Upper lobe of right lung (tissue), 1 donor: ENCODE measurements at regions not wholly inside any gene's neighbourhood (a gene's known extent, or its start where the extent isn't known, plus 50 kb on each side); places are given as distances from the start of the nearest gene placed in this dataset.

Experiments
- ATAC-seq: fragments of 200-7000 bp; cut with Tn5 transposase; one replicate; pipeline ENCODE4 v1.9.1; 2020; ENCODE audit warnings: mild to moderate bottlenecking, moderate library complexity
- DNase-seq: peaks from one replicate; pipeline ENCODE4 v3.0.0-alpha.2; 2020
- H3K27ac ChIP-seq: fragments of 200-600 bp; one replicate; pipeline ENCODE4 v1.8.0; 2022
- H3K27me3 ChIP-seq: fragments of 200-600 bp; one replicate; pipeline ENCODE4 v1.8.0; 2022; ENCODE audit warnings: mild to moderate bottlenecking
- H3K36me3 ChIP-seq: fragments of 200-600 bp; one replicate; pipeline ENCODE4 v1.8.0; 2022
- H3K4me1 ChIP-seq: fragments of 200-600 bp; one replicate; pipeline ENCODE4 v1.8.0; 2022
- H3K4me3 ChIP-seq: fragments of 200-600 bp; one replicate; pipeline ENCODE4 v1.8.0; 2022; ENCODE audit warnings: mild to moderate bottlenecking
- H3K9me3 ChIP-seq: fragments of 200-600 bp; one replicate; pipeline ENCODE4 v1.8.0; 2022
- intact Hi-C: fragments of 100-400 bp; cut with DNase I; formaldehyde crosslinking; loops from one replicate; pipeline ENCODE4 v1.11.0; 2022
- TF ChIP-seq, protein P1 (sequence below): fragments of 200-600 bp; IDR thresholded peaks from one replicate; pipeline ENCODE4 v1.8.0; 2022; ENCODE audit warnings: antibody characterized with exemption
- donor health status: DM: no; HTN: yes; CAD: no; lungs with severe emphysema.

- TF ChIP-seq, protein P1, sequence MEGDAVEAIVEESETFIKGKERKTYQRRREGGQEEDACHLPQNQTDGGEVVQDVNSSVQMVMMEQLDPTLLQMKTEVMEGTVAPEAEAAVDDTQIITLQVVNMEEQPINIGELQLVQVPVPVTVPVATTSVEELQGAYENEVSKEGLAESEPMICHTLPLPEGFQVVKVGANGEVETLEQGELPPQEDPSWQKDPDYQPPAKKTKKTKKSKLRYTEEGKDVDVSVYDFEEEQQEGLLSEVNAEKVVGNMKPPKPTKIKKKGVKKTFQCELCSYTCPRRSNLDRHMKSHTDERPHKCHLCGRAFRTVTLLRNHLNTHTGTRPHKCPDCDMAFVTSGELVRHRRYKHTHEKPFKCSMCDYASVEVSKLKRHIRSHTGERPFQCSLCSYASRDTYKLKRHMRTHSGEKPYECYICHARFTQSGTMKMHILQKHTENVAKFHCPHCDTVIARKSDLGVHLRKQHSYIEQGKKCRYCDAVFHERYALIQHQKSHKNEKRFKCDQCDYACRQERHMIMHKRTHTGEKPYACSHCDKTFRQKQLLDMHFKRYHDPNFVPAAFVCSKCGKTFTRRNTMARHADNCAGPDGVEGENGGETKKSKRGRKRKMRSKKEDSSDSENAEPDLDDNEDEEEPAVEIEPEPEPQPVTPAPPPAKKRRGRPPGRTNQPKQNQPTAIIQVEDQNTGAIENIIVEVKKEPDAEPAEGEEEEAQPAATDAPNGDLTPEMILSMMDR: no peak
- no peak overlapping the region for H3K27ac ChIP-seq
- no peaks in the 10 kb centered on the region for H3K9me3 ChIP-seq
- no peak overlapping the region for H3K4me3 ChIP-seq
- no peaks in the 10 kb centered on the region for H3K36me3 ChIP-seq
- no peak for DNase-seq
- no peak for ATAC-seq
- intact Hi-C loops: no loop called here
- peaks cover 33% of the 10 kb centered on the region for H3K4me1 ChIP-seq
- H3K27me3 ChIP-seq: peaks cover 5% of the 10 kb centered on the region
Observed at GRCh38 chr7:25844102-25844870, 307.7 kb upstream of the NFE2L3 start.

DNA sequence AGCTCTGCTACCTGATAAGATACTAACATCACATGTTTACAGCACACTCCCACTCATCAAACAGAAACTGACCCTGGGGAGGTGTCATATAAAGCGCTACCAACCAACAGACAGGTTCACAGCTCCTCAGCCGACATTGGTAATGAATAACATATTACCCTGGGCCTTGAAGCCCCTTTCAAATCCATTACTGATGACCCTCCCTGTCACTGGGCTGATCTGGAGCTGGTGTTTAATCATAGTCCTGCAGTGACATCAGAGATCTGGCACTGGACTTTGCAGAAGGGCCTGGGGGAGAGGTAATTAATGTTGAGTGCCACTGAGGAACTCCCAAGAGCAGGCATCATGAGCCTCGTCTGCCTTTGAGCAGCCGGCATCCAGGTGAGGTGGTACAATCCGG, 306.5 kb upstream of the NFE2L3 start:
- no peak for DNase-seq
- no peaks in the 10 kb centered on the region for H3K9me3 ChIP-seq
- H3K4me3 ChIP-seq: no peak overlapping the region
- H3K36me3 ChIP-seq: no peaks in the 10 kb centered on the region
- H3K27ac ChIP-seq: no peak overlapping the region
- H3K27me3 ChIP-seq: peaks cover 12% of the 10 kb centered on the region
- intact Hi-C loops: no loop called here
- peaks cover 34% of the 10 kb centered on the region for H3K4me1 ChIP-seq
- TF ChIP-seq, protein P1: no peak
- ATAC-seq: no peak

DNA sequence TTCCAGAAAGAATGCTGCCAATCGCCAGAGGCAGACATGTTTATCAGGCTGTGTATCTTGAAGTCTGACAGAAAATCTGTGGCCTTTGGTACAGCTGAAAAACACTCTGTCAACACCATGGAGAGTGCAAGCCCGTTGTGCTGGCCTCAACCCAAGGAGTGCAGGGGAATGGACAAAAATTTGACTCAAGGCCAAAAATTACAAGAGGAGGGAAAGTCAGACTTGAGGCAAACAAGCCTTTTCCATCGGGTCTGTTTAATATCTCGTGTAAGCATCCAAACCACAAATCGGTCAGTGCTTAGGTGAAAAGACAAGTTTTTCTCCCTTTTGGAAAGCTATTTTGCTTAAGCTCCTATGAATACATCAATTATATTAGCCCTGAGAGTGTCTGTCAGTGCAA, 305.3 kb upstream of the NFE2L3 start:
- H3K36me3 ChIP-seq: no peaks in the 10 kb centered on the region
- ATAC-seq (peak; percentile 50), DNase-seq (no peak)
- peak overlapping the region; percentile 49 for H3K27ac ChIP-seq
- no peak overlapping the region for H3K4me3 ChIP-seq
- peaks cover 24% of the 10 kb centered on the region for H3K27me3 ChIP-seq
- TF ChIP-seq, protein P1: no peak
- intact Hi-C loops: no loop called here
- H3K4me1 ChIP-seq: peaks cover 46% of the 10 kb centered on the region
- H3K9me3 ChIP-seq: no peaks in the 10 kb centered on the region

- peak overlapping the region; percentile 37 for H3K27ac ChIP-seq
- ATAC-seq (no peak), DNase-seq (no peak)
- peaks cover 52% of the 10 kb centered on the region for H3K4me1 ChIP-seq
- intact Hi-C loops: no loop called here
- H3K9me3 ChIP-seq: no peaks in the 10 kb centered on the region
- H3K27me3 ChIP-seq: peaks cover 32% of the 10 kb centered on the region
- TF ChIP-seq, protein P1: no peak
- H3K36me3 ChIP-seq: no peaks in the 10 kb centered on the region
- H3K4me3 ChIP-seq: no peak overlapping the region
Observed at GRCh38 chr7:25847336-25848070, 304.5 kb upstream of the NFE2L3 start.

GRCh38 chr7:25849500-25850184, 302.4 kb upstream of the NFE2L3 start:
- DNase-seq: no peak

More at GRCh38 chr7:25849500-25850184, 302.4 kb upstream of the NFE2L3 start:
- TF ChIP-seq, protein P1: no peak
- H3K9me3 ChIP-seq: no peaks in the 10 kb centered on the region
- peak; percentile 42 for ATAC-seq
- peaks cover 52% of the 10 kb centered on the region for H3K4me1 ChIP-seq
- peaks cover 53% of the 10 kb centered on the region for H3K27me3 ChIP-seq
- intact Hi-C loops: loop anchor here (5.0 kb wide), 1 partner anchor 457 kb away; no protein-coding TSS in a partner anchor
- no peak overlapping the region for H3K4me3 ChIP-seq
- no peaks in the 10 kb centered on the region for H3K36me3 ChIP-seq
- peak overlapping the region; percentile 59 for H3K27ac ChIP-seq
